ENCODE measurements at regions not wholly inside any gene's neighbourhood (a gene's known extent, or its start where the extent isn't known, plus 50 kb on each side); places are given as distances from the start of the nearest gene placed in this dataset.

DNA sequence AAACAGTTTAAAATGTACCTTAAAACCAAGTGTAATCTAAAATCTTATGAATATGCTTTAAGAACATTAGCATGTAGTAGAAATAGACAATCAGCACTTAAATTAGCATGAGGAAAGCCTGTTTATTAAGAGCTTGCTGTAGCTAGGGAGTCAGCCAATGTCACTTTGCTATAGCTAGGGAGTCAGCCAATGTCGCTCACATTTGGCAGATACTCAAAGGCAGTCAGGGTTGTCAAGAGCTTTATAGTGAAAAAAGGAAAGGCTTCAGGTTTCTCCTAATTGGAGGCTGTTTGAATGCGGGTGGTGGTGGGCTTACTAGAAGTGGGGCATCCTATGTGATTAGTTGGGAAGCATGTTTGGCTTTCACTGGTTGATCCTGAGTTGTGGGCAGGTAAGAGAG is 226.2 kb upstream of the DGKB start:
- TF ChIP-seq, protein P1, sequence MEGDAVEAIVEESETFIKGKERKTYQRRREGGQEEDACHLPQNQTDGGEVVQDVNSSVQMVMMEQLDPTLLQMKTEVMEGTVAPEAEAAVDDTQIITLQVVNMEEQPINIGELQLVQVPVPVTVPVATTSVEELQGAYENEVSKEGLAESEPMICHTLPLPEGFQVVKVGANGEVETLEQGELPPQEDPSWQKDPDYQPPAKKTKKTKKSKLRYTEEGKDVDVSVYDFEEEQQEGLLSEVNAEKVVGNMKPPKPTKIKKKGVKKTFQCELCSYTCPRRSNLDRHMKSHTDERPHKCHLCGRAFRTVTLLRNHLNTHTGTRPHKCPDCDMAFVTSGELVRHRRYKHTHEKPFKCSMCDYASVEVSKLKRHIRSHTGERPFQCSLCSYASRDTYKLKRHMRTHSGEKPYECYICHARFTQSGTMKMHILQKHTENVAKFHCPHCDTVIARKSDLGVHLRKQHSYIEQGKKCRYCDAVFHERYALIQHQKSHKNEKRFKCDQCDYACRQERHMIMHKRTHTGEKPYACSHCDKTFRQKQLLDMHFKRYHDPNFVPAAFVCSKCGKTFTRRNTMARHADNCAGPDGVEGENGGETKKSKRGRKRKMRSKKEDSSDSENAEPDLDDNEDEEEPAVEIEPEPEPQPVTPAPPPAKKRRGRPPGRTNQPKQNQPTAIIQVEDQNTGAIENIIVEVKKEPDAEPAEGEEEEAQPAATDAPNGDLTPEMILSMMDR (IDR thresholded peaks at IDR 0.05), result no peak
- TF ChIP-seq POLR2A (IDR thresholded peaks at IDR 0.05), result no peak

All from vagina (tissue), 2 donors.